ENCODE measurements at regions not wholly inside any gene's neighbourhood (a gene's known extent, or its start where the extent isn't known, plus 50 kb on each side); places are given as distances from the start of the nearest gene placed in this dataset.

- Histone ChIP-seq H3K79me2 (ENCODE audit: insufficient read depth, low read length) (no peaks in the 10 kb centered on the region), H3K4me3 (ENCODE audit: insufficient read depth, low read length, poor library complexity, severe bottlenecking) (no peak overlapping the region), H2AFZ (ENCODE audit: low read depth, low read length, severe bottlenecking) (no peak overlapping the region), H3K9me3 (ENCODE audit: insufficient read depth, low read length) (no peaks in the 10 kb centered on the region), H3K9me2 (replicated peaks; ENCODE audit: insufficient read depth, low read length) (no peaks in the 10 kb centered on the region), H3F3A (ENCODE audit: insufficient read depth) (no peaks in the 10 kb centered on the region), H3K27me3 (ENCODE audit: low read length) (no peaks in the 10 kb centered on the region), H3K36me3 (ENCODE audit: low read length) (no peaks in the 10 kb centered on the region), H4K20me1 (ENCODE audit: low read depth, low read length) (no peaks in the 10 kb centered on the region), H3K4me2 (ENCODE audit: low read depth, low read length, poor library complexity, severe bottlenecking) (no peak overlapping the region), H3K9ac (ENCODE audit: low read length) (no peak overlapping the region), H3K27ac (ENCODE audit: low read depth, low read length) (no peak overlapping the region)
- TF ChIP-seq, protein P1, sequence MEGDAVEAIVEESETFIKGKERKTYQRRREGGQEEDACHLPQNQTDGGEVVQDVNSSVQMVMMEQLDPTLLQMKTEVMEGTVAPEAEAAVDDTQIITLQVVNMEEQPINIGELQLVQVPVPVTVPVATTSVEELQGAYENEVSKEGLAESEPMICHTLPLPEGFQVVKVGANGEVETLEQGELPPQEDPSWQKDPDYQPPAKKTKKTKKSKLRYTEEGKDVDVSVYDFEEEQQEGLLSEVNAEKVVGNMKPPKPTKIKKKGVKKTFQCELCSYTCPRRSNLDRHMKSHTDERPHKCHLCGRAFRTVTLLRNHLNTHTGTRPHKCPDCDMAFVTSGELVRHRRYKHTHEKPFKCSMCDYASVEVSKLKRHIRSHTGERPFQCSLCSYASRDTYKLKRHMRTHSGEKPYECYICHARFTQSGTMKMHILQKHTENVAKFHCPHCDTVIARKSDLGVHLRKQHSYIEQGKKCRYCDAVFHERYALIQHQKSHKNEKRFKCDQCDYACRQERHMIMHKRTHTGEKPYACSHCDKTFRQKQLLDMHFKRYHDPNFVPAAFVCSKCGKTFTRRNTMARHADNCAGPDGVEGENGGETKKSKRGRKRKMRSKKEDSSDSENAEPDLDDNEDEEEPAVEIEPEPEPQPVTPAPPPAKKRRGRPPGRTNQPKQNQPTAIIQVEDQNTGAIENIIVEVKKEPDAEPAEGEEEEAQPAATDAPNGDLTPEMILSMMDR (IDR thresholded peaks at IDR 0.05; ENCODE audit: insufficient read depth, low read length, poor library complexity, severe bottlenecking), result no peak
- TF ChIP-seq EZH2phosphoT487 (conservative IDR thresholded peaks at IDR 0.05; ENCODE audit: low read length), result no peak
These were observed 162.0 kb downstream of the REEP3 start for GRCh38 chr10:63683223-63683622.

GRCh38 chr10:63683686-63684085, 162.5 kb downstream of the REEP3 start:
- Histone ChIP-seq H3K9me2 (replicated peaks; ENCODE audit: insufficient read depth, low read length) (no peaks in the 10 kb centered on the region), H3K79me2 (ENCODE audit: insufficient read depth, low read length) (no peaks in the 10 kb centered on the region), H3K4me3 (ENCODE audit: insufficient read depth, low read length, poor library complexity, severe bottlenecking) (no peak overlapping the region), H2AFZ (ENCODE audit: low read depth, low read length, severe bottlenecking) (no peak overlapping the region), H3K4me2 (ENCODE audit: low read depth, low read length, poor library complexity, severe bottlenecking) (no peak overlapping the region), H3K36me3 (ENCODE audit: low read length) (no peaks in the 10 kb centered on the region), H3K9me3 (ENCODE audit: insufficient read depth, low read length) (no peaks in the 10 kb centered on the region), H3K9ac (ENCODE audit: low read length) (no peak overlapping the region), H3K27ac (ENCODE audit: low read depth, low read length) (no peak overlapping the region), H4K20me1 (ENCODE audit: low read depth, low read length) (no peaks in the 10 kb centered on the region), H3F3A (ENCODE audit: insufficient read depth) (no peaks in the 10 kb centered on the region), H3K27me3 (ENCODE audit: low read length) (no peaks in the 10 kb centered on the region)
- TF ChIP-seq, protein P1 (IDR thresholded peaks at IDR 0.05; ENCODE audit: insufficient read depth, low read length, poor library complexity, severe bottlenecking), result no peak
- no peak for TF ChIP-seq EZH2phosphoT487 (conservative IDR thresholded peaks at IDR 0.05; ENCODE audit: low read length)

DNA sequence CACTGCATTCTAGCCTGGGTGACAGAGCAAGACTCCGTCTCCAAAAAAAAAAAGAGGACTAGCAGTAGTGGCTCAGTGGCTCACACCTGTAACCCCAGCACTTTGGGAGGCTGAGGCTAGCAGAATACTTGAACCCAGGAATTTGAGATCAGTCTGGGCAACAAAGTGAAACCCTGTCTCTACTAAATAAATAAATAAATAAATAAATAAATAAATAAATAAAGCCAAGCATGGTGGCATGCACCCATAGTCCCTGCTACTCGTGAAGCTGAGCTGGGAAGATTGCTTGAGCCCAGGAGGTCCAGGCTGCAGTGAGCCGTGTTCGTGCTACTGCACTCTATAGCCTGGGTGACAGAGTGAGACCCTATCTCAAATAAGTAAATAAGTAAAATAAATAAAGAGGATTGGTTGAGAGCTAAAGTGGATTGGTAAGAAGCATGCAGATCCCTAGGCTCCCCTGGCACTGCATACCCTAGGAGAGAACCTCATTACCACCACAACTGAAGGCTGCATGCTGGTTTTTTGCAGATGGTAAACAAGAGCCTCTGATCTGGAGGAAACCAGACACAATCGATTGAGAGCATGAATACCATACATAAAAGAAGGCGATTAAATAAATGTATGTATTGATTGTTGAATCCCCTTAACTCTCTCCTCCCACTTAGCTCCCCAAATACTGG, 163.2 kb downstream of the REEP3 start:
- Histone ChIP-seq H2AFZ (ENCODE audit: low read depth, low read length, severe bottlenecking) (no peak overlapping the region), H3F3A (ENCODE audit: insufficient read depth) (no peaks in the 10 kb centered on the region), H4K20me1 (ENCODE audit: low read depth, low read length) (no peaks in the 10 kb centered on the region), H3K36me3 (ENCODE audit: low read length) (no peaks in the 10 kb centered on the region), H3K79me2 (ENCODE audit: insufficient read depth, low read length) (no peaks in the 10 kb centered on the region), H3K9me3 (ENCODE audit: insufficient read depth, low read length) (no peaks in the 10 kb centered on the region), H3K4me3 (ENCODE audit: insufficient read depth, low read length, poor library complexity, severe bottlenecking) (no peak overlapping the region), H3K27me3 (ENCODE audit: low read length) (no peaks in the 10 kb centered on the region), H3K9me2 (replicated peaks; ENCODE audit: insufficient read depth, low read length) (no peaks in the 10 kb centered on the region), H3K9ac (ENCODE audit: low read length) (no peak overlapping the region), H3K4me2 (ENCODE audit: low read depth, low read length, poor library complexity, severe bottlenecking) (no peak overlapping the region), H3K27ac (ENCODE audit: low read depth, low read length) (no peak overlapping the region)
- TF ChIP-seq EZH2phosphoT487 (conservative IDR thresholded peaks at IDR 0.05; ENCODE audit: low read length), result no peak
- TF ChIP-seq, protein P1 (IDR thresholded peaks at IDR 0.05; ENCODE audit: insufficient read depth, low read length, poor library complexity, severe bottlenecking), result no peak
